ENCODE measurements at regions not wholly inside any gene's neighbourhood (a gene's known extent, or its start where the extent isn't known, plus 50 kb on each side); places are given as distances from the start of the nearest gene placed in this dataset.

DNA sequence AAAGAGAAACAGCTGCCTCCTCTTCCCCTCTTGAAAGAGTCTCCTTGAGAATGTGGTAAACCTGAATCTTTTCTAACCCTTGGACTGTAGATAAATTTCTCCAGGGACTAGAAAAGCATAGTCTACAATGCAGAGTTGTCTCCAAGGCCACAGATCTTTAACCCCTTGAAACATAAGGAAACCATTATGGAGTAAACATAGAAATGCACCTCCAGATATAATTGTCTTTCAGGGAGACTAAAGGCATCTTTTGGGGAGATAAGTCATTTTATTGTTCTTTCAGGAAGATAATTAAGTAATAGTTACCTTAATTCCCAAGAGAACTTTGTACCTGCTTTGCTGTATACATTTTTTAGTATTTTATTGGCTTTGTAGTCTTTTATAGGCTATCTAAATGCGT lies 373.6 kb upstream of the GRIA1 start:
- 34% methylated on average over 1 of the region's 1 CpG; no CpG with 5 or more reads in 1 of the 2 donors for WGBS, 2 donors (ENCODE audit: low coverage in 1 of 2)
- Histone ChIP-seq H3K27me3 (no peaks in the 10 kb centered on the region), H3K4me3 (no peak overlapping the region), H3K36me3 (no peaks in the 10 kb centered on the region), H3K9me3 (no peaks in the 10 kb centered on the region), H3K4me1 (no peaks in the 10 kb centered on the region), H3K27ac (no peak overlapping the region)
- in situ Hi-C loops (cut with MboI; ENCODE audit: low pct_ligation_motif_present in 1 of 4, low pct_unique_long_range_greater_than_20kb in 1 of 4, low sequenced_read_pairs in 3 of 4): no loop called here
- intact Hi-C loops (cut with DNase I; ENCODE audit: low total_unique reads): no loop called here
- no peak for TF ChIP-seq POLR2A (IDR thresholded peaks at IDR 0.05)
- no peak for TF ChIP-seq POLR2AphosphoS5 (IDR thresholded peaks at IDR 0.05)
- TF ChIP-seq EP300 (IDR thresholded peaks at IDR 0.05; ENCODE audit: low read depth): no peak
- TF ChIP-seq, protein P1, sequence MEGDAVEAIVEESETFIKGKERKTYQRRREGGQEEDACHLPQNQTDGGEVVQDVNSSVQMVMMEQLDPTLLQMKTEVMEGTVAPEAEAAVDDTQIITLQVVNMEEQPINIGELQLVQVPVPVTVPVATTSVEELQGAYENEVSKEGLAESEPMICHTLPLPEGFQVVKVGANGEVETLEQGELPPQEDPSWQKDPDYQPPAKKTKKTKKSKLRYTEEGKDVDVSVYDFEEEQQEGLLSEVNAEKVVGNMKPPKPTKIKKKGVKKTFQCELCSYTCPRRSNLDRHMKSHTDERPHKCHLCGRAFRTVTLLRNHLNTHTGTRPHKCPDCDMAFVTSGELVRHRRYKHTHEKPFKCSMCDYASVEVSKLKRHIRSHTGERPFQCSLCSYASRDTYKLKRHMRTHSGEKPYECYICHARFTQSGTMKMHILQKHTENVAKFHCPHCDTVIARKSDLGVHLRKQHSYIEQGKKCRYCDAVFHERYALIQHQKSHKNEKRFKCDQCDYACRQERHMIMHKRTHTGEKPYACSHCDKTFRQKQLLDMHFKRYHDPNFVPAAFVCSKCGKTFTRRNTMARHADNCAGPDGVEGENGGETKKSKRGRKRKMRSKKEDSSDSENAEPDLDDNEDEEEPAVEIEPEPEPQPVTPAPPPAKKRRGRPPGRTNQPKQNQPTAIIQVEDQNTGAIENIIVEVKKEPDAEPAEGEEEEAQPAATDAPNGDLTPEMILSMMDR (IDR thresholded peaks at IDR 0.05): no peak
- DNase-seq: no peak

DNA sequence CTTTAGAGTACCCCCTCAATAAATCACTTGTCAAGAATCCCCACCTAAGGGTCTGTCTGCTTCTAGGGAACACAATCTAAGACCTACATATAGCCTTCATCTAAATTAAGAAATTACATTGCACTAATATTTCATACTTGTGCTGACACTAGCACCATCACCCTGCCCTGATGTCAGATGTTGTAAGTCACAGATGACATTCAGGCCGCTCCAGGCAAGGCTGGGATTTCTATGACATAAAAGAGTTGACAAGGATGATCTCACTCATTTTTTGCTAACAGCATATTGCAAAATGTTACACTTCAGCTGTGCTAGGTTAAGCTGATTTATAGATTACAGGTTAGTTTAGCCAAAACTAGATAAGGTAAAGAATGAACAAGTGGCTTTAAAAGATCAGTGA lies 372.5 kb upstream of the GRIA1 start:
- no peaks in the 10 kb centered on the region for H3K36me3 ChIP-seq
- no peak overlapping the region for H3K27ac ChIP-seq
- no peaks in the 10 kb centered on the region for H3K4me1 ChIP-seq
- H3K4me3 ChIP-seq: no peak overlapping the region
- H3K9me3 ChIP-seq: no peaks in the 10 kb centered on the region
- in situ Hi-C loops (cut with MboI; ENCODE audit: low pct_ligation_motif_present in 1 of 4, low pct_unique_long_range_greater_than_20kb in 1 of 4, low sequenced_read_pairs in 3 of 4) (no loop called here), intact Hi-C loops (cut with DNase I; ENCODE audit: low total_unique reads) (no loop called here)
- no peaks in the 10 kb centered on the region for H3K27me3 ChIP-seq
- WGBS, 2 donors (ENCODE audit: low coverage in 1 of 2): 73 to 80% methylated on average over 1 of the region's 1 CpG
- TF ChIP-seq, protein P1 (IDR thresholded peaks at IDR 0.05): no peak
- TF ChIP-seq POLR2AphosphoS5 (IDR thresholded peaks at IDR 0.05) (no peak), EP300 (IDR thresholded peaks at IDR 0.05; ENCODE audit: low read depth) (no peak), POLR2A (IDR thresholded peaks at IDR 0.05) (no peak)
- no peak for DNase-seq

DNA sequence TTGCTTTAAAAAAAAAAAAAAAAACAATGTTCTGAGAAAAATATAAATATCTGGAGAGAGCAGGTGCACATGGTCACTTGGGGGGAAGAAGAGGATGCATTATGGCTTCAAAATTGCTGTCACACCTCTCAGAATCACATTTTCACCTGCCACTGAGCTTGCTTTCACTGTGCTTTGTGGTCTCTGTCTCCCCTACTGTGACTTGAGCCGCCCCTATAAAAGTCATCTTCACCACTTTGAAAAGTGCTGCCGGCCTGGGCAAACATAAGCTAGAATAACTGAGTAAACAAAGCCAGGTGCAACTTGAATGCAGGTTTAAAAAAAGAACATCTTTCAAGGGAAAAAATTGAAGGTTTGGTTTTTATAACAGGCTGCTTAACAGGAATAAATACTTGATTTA lies 368.1 kb upstream of the GRIA1 start:
- WGBS, 2 donors (ENCODE audit: low coverage in 1 of 2): 0 to 14% methylated on average over 2 of the region's 2 CpGs
- TF ChIP-seq, protein P1 (IDR thresholded peaks at IDR 0.05): no peak
- TF ChIP-seq POLR2A (IDR thresholded peaks at IDR 0.05) (no peak), POLR2AphosphoS5 (IDR thresholded peaks at IDR 0.05) (no peak), EP300 (IDR thresholded peaks at IDR 0.05; ENCODE audit: low read depth) (no peak)
- Histone ChIP-seq H3K27me3 (no peaks in the 10 kb centered on the region), H3K27ac (no peak overlapping the region), H3K36me3 (no peaks in the 10 kb centered on the region), H3K4me1 (no peaks in the 10 kb centered on the region), H3K9me3 (no peaks in the 10 kb centered on the region), H3K4me3 (no peak overlapping the region)
- intact Hi-C loops (cut with DNase I; ENCODE audit: low total_unique reads) (no loop called here), in situ Hi-C loops (cut with MboI; ENCODE audit: low pct_ligation_motif_present in 1 of 4, low pct_unique_long_range_greater_than_20kb in 1 of 4, low sequenced_read_pairs in 3 of 4) (no loop called here)
- no peak for DNase-seq

DNA sequence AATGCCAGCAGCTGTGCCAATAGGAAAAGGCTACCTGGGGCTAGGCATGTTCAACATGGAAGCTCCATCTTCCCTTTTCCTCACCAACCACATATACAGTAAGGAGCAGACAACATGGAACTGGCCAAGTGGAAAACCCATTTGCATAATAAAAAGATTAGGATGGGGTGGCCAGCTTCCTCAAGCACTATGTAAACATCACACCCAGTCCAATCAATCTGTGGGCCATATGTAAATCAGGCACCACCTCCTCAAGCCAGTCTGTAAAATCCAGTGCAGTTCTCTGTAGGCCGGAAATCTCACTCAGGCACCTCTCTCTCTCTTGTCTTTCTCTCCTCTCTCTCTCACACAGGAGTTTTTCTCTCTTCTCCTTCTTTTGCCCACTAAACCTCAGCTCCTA lies 360.2 kb upstream of the GRIA1 start:
- in situ Hi-C loops (cut with MboI; ENCODE audit: low pct_ligation_motif_present in 1 of 4, low pct_unique_long_range_greater_than_20kb in 1 of 4, low sequenced_read_pairs in 3 of 4): loop anchor here in 2 of 4 donors (25.0 kb wide), 1 partner anchor 568 kb away; no protein-coding TSS in a partner anchor
- WGBS, 2 donors (ENCODE audit: low coverage in 1 of 2): 43 to 77% methylated on average over 1 of the region's 1 CpG

More for the DNA sequence above, 360.2 kb upstream of the GRIA1 start:
- H3K27me3 ChIP-seq: no peaks in the 10 kb centered on the region
- H3K4me3 ChIP-seq: no peak overlapping the region
- no peaks in the 10 kb centered on the region for H3K9me3 ChIP-seq
- no peaks in the 10 kb centered on the region for H3K4me1 ChIP-seq
- no peak overlapping the region for H3K27ac ChIP-seq
- TF ChIP-seq POLR2AphosphoS5 (IDR thresholded peaks at IDR 0.05) (no peak), POLR2A (IDR thresholded peaks at IDR 0.05) (no peak), EP300 (IDR thresholded peaks at IDR 0.05; ENCODE audit: low read depth) (no peak)
- TF ChIP-seq, protein P1 (IDR thresholded peaks at IDR 0.05): no peak
- no peaks in the 10 kb centered on the region for H3K36me3 ChIP-seq
- intact Hi-C loops (cut with DNase I; ENCODE audit: low total_unique reads): no loop called here
- no peak for DNase-seq
